AG04449 (cell line): ENCODE measurements at regions not wholly inside any gene's neighbourhood (a gene's known extent, or its start where the extent isn't known, plus 50 kb on each side); places are given as distances from the start of the nearest gene placed in this dataset.
"Not testable (repeated sequence)": the region's sequence is repeated elsewhere in the genome, so short reads cannot be mapped to it uniquely, and the experiment has no call there.

Experiments used
- CTCF ChIA-PET: fragments of 350-600 bp; formaldehyde crosslinking; extraction: SDS; loops from one replicate; lab custom pipeline; 2021; ENCODE audit warnings: antibody characterized with exemption; lab: Yijun Ruan, JAX
- POLR2A ChIA-PET: fragments of 400-600, 350-600 bp; formaldehyde crosslinking; extraction: SDS; loops from one replicate; lab custom pipeline; 2020; ENCODE audit warnings: antibody characterized with exemption, inconsistent platforms; lab: Yijun Ruan, JAX
- DNase-seq: peaks from one replicate; pipeline ENCODE4 v3.0.0-alpha.2; 2010; ENCODE audit warnings: low read depth, low spot score
- H3K4me3 ChIP-seq: 2 replicates; pipeline ENCODE4 v1.5.1; 2011; ENCODE audit warnings: low read depth, mild to moderate bottlenecking, control low read depth, low read length

- peak; percentile 14 for DNase-seq
- CTCF ChIA-PET, H3K4me3 ChIP-seq, POLR2A ChIA-PET: not testable (repeated sequence)
Measured at GRCh38 chr2:91598519-91598918, 2907.0 kb downstream of the RPIA start.

- DNase-seq, CTCF ChIA-PET, POLR2A ChIA-PET, H3K4me3 ChIP-seq: not testable (repeated sequence)
Measured at GRCh38 chr2:91599000-91599399, 2907.5 kb downstream of the RPIA start.

GRCh38 chr2:91602860-91603259, 2911.4 kb downstream of the RPIA start:
- CTCF ChIA-PET, DNase-seq, H3K4me3 ChIP-seq, POLR2A ChIA-PET: not testable (repeated sequence)

- POLR2A ChIA-PET, CTCF ChIA-PET, H3K4me3 ChIP-seq, DNase-seq: not testable (repeated sequence)
Measured at GRCh38 chr2:91603996-91604395, 2912.5 kb downstream of the RPIA start.

GRCh38 chr2:91604629-91605028, 2913.2 kb downstream of the RPIA start:
- CTCF ChIA-PET, DNase-seq, POLR2A ChIA-PET, H3K4me3 ChIP-seq: not testable (repeated sequence)

GRCh38 chr2:91623739-91624138, 2932.3 kb downstream of the RPIA start:
- H3K4me3 ChIP-seq, CTCF ChIA-PET, DNase-seq, POLR2A ChIA-PET: not testable (repeated sequence)

GRCh38 chr2:91628471-91628870, 2937.0 kb downstream of the RPIA start:
- POLR2A ChIA-PET = not testable (repeated sequence)

GRCh38 chr2:91657193-91657592, 2965.7 kb downstream of the RPIA start:
- H3K4me3 ChIP-seq = peak overlapping the region; percentile 8; the same call in 1 of the 2 replicates
- POLR2A ChIA-PET, CTCF ChIA-PET, DNase-seq: not testable (repeated sequence)

More at GRCh38 chr2:91628471-91628870, 2937.0 kb downstream of the RPIA start:
- DNase-seq, CTCF ChIA-PET, H3K4me3 ChIP-seq: not testable (repeated sequence)

GRCh38 chr2:91658336-91658735, 2966.9 kb downstream of the RPIA start:
- POLR2A ChIA-PET, DNase-seq, CTCF ChIA-PET, H3K4me3 ChIP-seq: not testable (repeated sequence)

GRCh38 chr2:91659189-91659916, 2967.9 kb downstream of the RPIA start:
- POLR2A ChIA-PET, DNase-seq, CTCF ChIA-PET: not testable (repeated sequence)
- H3K4me3 ChIP-seq = peak overlapping the region; percentile 52

- CTCF ChIA-PET, POLR2A ChIA-PET, DNase-seq: not testable (repeated sequence)
- H3K4me3 ChIP-seq = peak overlapping the region; percentile 52
Measured at GRCh38 chr2:91659917-91660275, 2968.4 kb downstream of the RPIA start.

GRCh38 chr2:91667341-91667740, 2975.9 kb downstream of the RPIA start:
- POLR2A ChIA-PET, H3K4me3 ChIP-seq, CTCF ChIA-PET: not testable (repeated sequence)
- DNase-seq = peak; percentile 7

- POLR2A ChIA-PET, H3K4me3 ChIP-seq, CTCF ChIA-PET, DNase-seq: not testable (repeated sequence)
Measured at GRCh38 chr2:91685541-91685940, 2994.1 kb downstream of the RPIA start.

- DNase-seq, POLR2A ChIA-PET, CTCF ChIA-PET, H3K4me3 ChIP-seq: not testable (repeated sequence)
Measured at GRCh38 chr2:91686046-91686445, 2994.6 kb downstream of the RPIA start.
